Stimulated activated CD4-positive, alpha-beta T cell treated with anti-CD3 and anti-CD28 coated beads, Interleukin-12 subunit alpha, Interleukin-12 subunit beta, amount 100 ng/mL, for 48 hours (primary cell): ENCODE measurements at regions not wholly inside any gene's neighbourhood (a gene's known extent, or its start where the extent isn't known, plus 50 kb on each side); places are given as distances from the start of the nearest gene placed in this dataset.
"Not testable (repeated sequence)": the region's sequence is repeated elsewhere in the genome, so short reads cannot be mapped to it uniquely, and the experiment has no call there.

ENCODE experiments used
- DNase-seq, 3 donors: peaks; one replicate each; pipeline ENCODE4 v3.0.0-alpha.2; 2020; ENCODE audit warnings: low read depth in 2 of 3, low spot score in 1 of 3

DNA sequence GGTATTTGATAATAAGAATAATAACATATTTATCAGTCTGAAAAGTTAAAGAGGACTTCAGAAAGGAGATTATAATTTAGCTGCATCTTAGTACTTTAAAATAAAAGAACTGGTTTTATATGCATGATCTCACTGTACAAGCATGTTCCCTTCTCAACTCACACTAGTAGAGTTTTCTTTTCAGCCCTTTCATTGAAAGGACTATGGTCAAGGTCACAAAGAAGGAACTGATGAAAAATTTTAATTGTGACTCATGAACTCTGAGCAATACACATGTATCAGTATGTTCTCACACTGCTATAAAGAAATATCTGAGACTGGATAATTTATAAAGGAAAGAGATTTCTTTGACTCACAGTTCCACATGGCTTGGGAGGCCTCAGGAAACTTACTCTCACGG is 73.7 kb upstream of the NDST4 start:
- no peak for DNase-seq

DNA sequence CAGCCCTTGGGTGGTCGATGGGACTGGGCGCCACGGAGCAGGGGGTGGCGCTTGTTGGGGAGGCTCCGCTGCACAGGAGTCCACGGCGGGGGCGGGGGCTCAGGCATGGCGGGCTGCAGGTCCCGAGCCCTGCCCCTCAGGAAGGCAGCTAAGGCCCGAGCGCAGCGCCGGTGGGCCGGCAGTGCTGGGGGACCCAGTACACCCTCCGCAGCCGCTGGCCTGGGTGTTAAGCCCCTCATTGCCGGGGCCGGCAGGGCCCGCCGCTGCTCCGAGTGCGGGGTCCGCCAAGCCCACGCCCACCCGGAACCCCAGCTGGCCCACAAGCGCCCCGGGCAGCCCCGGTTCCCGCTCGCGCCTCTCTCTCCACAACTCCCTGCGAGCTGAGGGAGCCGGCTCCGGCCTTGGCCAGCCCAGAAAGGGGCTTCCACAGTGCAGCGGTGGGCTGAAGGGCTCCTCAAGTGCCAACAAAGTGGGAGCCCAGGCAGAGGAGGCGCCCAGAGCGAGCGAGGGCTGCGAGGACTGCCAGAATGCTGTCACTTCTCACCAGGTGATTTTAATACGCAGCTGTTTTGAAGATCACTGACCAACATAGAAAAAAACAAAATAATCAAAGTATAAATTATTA is 66.1 kb upstream of the NDST4 start:
- DNase-seq = not testable (repeated sequence)

DNA sequence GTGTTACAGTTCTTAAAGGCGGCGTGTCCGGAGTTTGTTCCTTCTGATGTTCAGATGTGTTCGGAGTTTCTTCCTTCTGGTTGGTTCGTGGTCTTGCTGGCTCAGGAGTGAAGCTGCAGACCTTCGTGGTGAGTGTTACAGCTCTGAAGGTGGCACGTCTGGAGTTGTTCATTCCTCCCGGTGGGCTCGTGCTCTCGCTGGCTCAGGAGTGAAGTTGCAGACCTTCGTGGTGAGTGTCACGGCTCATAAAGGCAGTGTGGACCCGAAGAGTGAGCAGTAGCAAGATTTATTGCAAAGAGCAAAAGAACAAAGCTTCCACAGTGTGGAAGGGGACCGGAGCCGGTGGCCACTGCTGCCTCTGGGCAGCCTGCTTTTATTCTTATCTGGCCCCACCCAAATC is 65.3 kb upstream of the NDST4 start:
- not testable (repeated sequence) for DNase-seq

DNA sequence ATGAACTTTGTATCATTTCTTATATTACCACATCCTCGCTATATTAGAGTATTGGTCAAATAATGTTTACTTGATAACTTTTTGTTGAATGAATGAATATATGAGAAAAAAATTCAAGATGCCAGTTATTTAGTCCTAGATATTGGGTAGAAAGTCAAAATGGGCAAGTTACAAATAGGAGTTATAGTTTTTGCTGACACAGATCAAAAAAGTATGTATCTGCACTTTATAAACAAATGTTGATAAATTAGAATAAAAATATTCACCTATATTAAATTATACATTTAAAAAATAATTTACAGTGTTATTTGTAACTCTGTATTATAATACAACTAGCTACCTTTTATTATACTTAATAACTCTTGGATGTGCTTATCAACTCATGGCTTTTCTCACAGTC is 57.8 kb upstream of the NDST4 start:
- no peak for DNase-seq

DNA sequence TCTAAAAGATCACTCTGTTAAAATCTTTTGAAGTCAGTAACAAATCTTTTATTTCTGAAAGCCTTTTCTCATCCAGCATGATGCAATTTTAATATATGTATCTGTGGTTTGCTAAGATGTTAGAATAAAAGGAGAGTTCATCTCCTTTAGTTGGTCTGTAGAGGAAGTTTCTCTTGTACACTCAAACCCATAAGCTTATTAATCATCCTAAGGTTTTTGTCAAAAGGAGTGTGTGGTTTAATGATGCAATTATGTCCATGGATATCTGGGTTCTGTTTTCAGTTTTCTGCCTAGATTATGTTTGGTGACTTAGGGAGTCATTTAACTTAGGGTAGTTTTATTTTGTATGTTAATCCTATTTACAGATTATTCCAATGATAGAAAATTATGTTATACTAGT is 52.1 kb upstream of the NDST4 start:
- DNase-seq = no peak
